SK-N-SH (cell line): ENCODE measurements at regions not wholly inside any gene's neighbourhood (a gene's known extent, or its start where the extent isn't known, plus 50 kb on each side); places are given as distances from the start of the nearest gene placed in this dataset.

Source experiments
- CHD2 ChIP-seq: fragments of 150-350 bp; IDR thresholded peaks from 2 replicates; pipeline ENCODE4 v1.6.1; 2018; ENCODE audit warnings: low read length; ENCODE audit not compliant: partially characterized antibody
- GABPA ChIP-seq: IDR thresholded peaks from 2 replicates; pipeline ENCODE4 v1.4.0; 2012; ENCODE audit warnings: low read depth, mild to moderate bottlenecking
- RCOR1 ChIP-seq: fragments of 150-350 bp; IDR thresholded peaks from 2 replicates; pipeline ENCODE4 v1.6.1; 2017; ENCODE audit warnings: antibody characterized with exemption, low read length
- RFX5 ChIP-seq: IDR thresholded peaks from 2 replicates; pipeline ENCODE4 v1.6.1; 2012; ENCODE audit warnings: mild to moderate bottlenecking, improper control_type of control experiment, low read length
- SIN3A ChIP-seq: IDR thresholded peaks from 2 replicates; pipeline ENCODE4 v1.6.1; 2012; ENCODE audit warnings: low read depth, mild to moderate bottlenecking, low read length, moderate library complexity, borderline replicate concordance
- TAF1 ChIP-seq: IDR thresholded peaks from 2 replicates; pipeline ENCODE4 v1.6.1; 2012; ENCODE audit warnings: low read depth, mild to moderate bottlenecking, low read length, moderate library complexity, borderline replicate concordance
- TF ChIP-seq, protein P1 (sequence below): fragments of 200-600 bp; sonication (generic); IDR thresholded peaks from 2 replicates; pipeline ENCODE4 v1.6.1; 2017; ENCODE audit warnings: antibody characterized with exemption, mild to moderate bottlenecking, moderate library complexity
- TF ChIP-seq, protein P2 (sequence below): IDR thresholded peaks from 2 replicates; pipeline ENCODE4 v1.4.0; 2012; ENCODE audit warnings: low read depth, borderline replicate concordance
- TF ChIP-seq, protein P3 (sequence below): IDR thresholded peaks from 2 replicates; pipeline ENCODE4 v1.4.0; 2012; ENCODE audit warnings: low read depth, borderline replicate concordance
- TF ChIP-seq, protein P4 (sequence below): IDR thresholded peaks from 2 replicates; pipeline ENCODE4 v1.6.1; 2012; ENCODE audit warnings: mild to moderate bottlenecking, low read depth, low read length, moderate library complexity

DNA sequence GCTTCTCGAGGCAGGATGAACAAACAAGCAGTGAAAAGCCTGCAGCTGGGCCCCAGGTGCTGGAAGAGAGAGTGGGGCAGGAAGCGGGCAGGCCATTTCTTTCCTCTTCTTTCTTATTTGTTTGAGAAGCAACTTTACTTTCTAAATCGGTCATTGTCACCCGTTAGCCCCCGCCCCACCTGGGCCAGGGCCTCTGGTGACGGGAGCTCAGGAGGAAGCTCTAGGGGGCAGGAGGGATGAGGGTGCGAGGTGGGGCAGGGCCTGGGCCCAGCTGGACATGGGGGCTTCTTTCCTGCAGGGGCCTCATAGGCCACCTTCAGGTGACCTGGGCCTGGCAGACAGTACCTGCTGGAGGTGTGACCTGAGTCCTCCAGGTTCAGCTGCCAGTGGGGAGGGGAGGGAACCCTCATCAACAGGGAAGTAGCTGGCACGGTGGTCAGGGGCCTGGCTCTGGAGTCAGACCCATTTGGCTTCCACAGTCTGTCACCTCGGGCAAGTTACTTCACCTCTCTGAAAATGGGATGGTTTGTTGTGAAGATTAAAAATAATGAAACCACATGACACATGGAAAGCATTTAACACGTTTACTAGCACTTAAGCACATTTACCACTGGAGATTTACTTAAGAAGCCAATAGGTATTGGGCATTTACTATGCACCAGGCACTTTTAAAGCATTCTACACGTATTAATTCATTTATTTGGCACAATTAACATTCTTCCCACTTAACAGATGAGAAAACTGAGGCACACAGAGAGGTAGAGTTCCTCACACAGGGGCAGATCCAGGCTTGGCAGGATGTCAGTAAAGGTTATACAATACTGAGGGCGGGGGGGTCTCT lies 54.1 kb upstream of the ID3 start:
- no peak for TF ChIP-seq TAF1
- TF ChIP-seq, protein P1, sequence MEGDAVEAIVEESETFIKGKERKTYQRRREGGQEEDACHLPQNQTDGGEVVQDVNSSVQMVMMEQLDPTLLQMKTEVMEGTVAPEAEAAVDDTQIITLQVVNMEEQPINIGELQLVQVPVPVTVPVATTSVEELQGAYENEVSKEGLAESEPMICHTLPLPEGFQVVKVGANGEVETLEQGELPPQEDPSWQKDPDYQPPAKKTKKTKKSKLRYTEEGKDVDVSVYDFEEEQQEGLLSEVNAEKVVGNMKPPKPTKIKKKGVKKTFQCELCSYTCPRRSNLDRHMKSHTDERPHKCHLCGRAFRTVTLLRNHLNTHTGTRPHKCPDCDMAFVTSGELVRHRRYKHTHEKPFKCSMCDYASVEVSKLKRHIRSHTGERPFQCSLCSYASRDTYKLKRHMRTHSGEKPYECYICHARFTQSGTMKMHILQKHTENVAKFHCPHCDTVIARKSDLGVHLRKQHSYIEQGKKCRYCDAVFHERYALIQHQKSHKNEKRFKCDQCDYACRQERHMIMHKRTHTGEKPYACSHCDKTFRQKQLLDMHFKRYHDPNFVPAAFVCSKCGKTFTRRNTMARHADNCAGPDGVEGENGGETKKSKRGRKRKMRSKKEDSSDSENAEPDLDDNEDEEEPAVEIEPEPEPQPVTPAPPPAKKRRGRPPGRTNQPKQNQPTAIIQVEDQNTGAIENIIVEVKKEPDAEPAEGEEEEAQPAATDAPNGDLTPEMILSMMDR, result no peak
- TF ChIP-seq RFX5, result no peak
- TF ChIP-seq CHD2, result no peak
- no peak for TF ChIP-seq RCOR1
- TF ChIP-seq, protein P2, sequence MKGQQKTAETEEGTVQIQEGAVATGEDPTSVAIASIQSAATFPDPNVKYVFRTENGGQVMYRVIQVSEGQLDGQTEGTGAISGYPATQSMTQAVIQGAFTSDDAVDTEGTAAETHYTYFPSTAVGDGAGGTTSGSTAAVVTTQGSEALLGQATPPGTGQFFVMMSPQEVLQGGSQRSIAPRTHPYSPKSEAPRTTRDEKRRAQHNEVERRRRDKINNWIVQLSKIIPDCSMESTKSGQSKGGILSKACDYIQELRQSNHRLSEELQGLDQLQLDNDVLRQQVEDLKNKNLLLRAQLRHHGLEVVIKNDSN, result no peak
- TF ChIP-seq, protein P3, sequence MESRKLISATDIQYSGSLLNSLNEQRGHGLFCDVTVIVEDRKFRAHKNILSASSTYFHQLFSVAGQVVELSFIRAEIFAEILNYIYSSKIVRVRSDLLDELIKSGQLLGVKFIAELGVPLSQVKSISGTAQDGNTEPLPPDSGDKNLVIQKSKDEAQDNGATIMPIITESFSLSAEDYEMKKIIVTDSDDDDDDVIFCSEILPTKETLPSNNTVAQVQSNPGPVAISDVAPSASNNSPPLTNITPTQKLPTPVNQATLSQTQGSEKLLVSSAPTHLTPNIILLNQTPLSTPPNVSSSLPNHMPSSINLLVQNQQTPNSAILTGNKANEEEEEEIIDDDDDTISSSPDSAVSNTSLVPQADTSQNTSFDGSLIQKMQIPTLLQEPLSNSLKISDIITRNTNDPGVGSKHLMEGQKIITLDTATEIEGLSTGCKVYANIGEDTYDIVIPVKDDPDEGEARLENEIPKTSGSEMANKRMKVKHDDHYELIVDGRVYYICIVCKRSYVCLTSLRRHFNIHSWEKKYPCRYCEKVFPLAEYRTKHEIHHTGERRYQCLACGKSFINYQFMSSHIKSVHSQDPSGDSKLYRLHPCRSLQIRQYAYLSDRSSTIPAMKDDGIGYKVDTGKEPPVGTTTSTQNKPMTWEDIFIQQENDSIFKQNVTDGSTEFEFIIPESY, result no peak
- TF ChIP-seq GABPA, result no peak
- TF ChIP-seq SIN3A, result no peak
- TF ChIP-seq, protein P4, sequence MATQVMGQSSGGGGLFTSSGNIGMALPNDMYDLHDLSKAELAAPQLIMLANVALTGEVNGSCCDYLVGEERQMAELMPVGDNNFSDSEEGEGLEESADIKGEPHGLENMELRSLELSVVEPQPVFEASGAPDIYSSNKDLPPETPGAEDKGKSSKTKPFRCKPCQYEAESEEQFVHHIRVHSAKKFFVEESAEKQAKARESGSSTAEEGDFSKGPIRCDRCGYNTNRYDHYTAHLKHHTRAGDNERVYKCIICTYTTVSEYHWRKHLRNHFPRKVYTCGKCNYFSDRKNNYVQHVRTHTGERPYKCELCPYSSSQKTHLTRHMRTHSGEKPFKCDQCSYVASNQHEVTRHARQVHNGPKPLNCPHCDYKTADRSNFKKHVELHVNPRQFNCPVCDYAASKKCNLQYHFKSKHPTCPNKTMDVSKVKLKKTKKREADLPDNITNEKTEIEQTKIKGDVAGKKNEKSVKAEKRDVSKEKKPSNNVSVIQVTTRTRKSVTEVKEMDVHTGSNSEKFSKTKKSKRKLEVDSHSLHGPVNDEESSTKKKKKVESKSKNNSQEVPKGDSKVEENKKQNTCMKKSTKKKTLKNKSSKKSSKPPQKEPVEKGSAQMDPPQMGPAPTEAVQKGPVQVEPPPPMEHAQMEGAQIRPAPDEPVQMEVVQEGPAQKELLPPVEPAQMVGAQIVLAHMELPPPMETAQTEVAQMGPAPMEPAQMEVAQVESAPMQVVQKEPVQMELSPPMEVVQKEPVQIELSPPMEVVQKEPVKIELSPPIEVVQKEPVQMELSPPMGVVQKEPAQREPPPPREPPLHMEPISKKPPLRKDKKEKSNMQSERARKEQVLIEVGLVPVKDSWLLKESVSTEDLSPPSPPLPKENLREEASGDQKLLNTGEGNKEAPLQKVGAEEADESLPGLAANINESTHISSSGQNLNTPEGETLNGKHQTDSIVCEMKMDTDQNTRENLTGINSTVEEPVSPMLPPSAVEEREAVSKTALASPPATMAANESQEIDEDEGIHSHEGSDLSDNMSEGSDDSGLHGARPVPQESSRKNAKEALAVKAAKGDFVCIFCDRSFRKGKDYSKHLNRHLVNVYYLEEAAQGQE, result no peak
